ENCODE measurements at regions not wholly inside any gene's neighbourhood (a gene's known extent, or its start where the extent isn't known, plus 50 kb on each side); places are given as distances from the start of the nearest gene placed in this dataset.
"Not testable (repeated sequence)": the region's sequence is repeated elsewhere in the genome, so short reads cannot be mapped to it uniquely, and the experiment has no call there.

- no peak for DNase-seq (ENCODE audit: low read depth)
Observed at GRCh38 chr1:112855152-112855828, 100.7 kb downstream of the SLC16A1 start.

DNA sequence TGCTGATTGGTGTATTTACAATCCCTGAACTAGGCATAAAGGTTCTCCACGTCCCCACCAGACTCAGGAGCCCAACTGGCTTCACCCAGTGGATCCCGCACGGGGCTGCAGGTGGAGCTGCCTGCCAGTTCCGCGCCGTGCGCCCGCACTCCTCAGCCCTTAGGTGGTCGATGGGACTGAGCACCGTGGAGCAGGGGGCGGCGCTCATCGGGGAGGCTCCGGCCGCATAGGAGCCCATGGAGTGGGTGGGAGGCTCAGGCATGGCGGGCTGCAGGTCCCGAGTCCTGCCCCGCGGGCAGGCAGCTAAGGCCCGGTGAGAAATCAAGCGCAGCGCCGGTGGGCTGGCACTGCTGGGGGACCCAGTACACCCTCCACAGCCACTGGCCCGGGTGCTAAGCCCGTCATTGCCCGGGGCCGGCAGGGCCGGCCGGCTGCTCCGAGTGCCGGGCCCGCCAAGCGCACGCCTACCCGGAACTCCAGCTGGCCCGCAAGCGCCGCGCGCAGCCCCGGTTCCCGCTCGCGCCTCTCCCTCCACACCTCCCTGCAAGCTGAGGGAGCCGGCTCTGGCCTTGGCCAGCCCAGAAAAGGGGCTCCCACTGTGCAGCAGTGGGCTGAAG lies 101.5 kb downstream of the SLC16A1 start:
- not testable (repeated sequence) for DNase-seq (ENCODE audit: low read depth)

GRCh38 chr1:112853915-112854314 lies 102.1 kb downstream of the SLC16A1 start:
- not testable (repeated sequence) for DNase-seq (ENCODE audit: low read depth)

DNA sequence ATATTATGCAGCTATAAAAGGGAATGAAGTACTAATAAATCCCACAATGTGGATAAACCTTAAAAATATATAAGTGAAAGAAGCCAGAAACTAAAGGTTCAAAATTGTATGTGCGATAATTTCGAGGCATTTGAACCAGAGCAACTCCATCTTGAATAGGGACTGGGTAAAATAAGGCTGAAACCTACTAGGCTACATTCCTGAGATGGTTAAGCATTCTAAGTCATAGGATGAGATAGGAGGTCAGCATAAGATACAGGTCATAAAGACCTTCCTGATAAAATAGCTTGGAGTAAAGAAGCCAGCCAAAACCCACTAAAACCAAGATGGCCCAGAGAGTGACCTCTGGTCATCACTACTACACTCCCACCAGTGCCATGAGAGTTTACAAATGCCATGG lies 103.1 kb downstream of the SLC16A1 start:
- no peak for DNase-seq (ENCODE audit: low read depth)

DNA sequence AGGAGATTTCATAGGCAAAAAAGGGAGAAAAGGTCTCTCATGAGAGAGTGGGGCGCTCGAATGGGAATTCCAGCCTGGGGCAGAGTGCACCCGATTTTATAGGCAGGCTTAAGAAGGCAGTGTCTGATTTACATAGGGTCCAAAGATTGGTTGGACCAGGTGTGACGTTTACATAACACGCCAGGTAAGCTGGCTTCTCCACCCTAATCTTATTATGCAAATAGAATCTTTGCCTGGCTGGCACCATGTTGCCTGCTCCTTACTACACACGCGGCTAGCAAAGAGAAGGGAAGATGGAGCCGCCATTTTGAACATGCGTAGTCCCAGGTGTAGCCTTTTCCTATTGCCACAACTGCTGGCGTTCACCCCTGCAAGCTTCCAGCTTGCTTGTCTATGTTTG lies 103.7 kb downstream of the SLC16A1 start:
- no peak for DNase-seq (ENCODE audit: low read depth)

DNA sequence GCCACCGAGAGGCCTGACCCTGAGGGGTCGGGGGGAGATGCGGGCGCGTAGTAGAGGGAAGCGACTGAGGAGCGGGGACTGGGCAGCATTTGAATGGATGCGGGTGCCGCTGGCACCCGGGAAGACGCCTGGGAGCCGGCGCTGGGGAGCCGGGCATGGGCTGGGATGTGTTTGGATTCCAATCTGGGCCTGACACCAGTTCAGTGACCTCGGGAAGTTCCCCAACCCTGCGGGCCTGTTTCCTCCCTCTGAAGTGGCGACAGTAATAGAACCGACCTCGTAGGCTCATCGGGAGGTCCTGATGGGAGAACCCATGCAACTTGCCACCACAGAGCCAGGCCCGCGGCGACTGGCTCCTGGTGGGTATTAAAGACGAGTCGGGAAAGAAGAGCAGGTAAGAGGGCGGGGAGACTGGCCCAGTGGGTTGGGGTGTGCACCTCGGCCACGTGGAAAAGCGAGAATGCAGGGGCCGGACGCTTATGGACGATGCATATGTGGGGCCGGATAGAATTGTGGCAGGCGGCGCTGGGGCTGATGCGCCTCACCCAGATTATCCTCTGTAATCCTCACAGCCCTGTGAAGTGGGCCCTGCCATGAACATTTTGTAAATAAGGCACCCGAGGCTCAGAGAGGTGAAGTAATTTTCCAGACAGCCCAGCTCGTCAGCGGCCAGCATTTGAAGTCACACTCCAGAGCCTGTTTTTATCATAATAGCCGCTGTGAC lies 105.8 kb downstream of the SLC16A1 start:
- no peak for DNase-seq (ENCODE audit: low read depth)

DNA sequence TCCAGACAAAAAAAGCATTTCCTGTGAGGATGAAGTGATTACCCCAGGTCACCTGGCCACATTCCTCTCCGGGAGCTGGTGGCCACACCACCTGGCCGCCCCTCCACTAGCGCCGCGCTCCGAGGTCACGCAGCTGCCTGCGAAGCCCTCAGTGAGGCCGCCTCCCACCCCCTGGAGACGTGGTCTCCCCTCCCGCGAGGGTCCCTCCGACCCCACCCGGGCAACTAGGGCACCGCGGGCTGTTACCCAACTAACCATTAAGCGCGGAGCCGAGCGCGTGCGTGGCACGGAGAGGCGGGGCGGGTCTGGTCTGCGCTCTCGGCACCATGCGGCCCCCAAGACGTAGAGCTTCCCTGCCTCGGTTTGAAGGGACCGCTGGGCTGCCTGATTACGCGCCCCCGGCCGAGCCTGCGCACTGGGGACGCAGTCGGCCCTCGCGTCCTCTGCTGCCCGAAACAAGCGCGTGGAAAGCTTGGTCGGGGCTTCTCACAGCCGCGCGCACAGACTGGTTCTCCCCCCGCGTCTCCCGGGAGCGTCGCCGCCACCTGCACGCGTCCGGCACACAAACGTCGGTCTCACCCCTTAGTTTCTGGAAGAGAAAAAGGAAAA lies 106.5 kb downstream of the SLC16A1 start:
- no peak for DNase-seq (ENCODE audit: low read depth)

- no peak for DNase-seq (ENCODE audit: low read depth)
Observed at GRCh38 chr1:112841825-112842224, 114.2 kb downstream of the SLC16A1 start.

- DNase-seq (ENCODE audit: low read depth): no peak
Observed at GRCh38 chr1:112840631-112841624, 115.1 kb downstream of the SLC16A1 start.

- no peak for DNase-seq (ENCODE audit: low read depth)
Observed at GRCh38 chr1:112836642-112837041, 119.4 kb downstream of the SLC16A1 start.

- no peak for DNase-seq (ENCODE audit: low read depth)
Observed at GRCh38 chr1:112833806-112834205, 118.7 kb upstream of the PPM1J start.

DNA sequence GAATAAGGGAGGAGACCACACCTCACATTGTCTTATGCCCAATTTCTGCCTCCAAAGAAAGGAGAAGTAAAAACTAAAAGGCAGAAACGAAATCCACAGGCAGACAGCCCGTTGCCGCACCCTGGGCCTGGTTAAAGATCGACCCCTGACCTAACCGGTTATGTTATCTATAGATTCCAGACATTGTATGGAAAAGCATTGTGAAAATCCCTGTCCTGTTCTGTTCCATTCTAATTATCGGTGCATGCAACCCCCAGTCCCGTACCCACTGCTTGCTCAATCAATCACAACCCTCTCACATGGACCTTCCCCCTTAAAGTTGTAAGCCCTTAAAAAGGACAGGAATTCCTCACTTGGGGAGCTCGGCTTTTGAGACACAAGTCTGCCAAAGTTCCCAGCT lies 117.1 kb upstream of the PPM1J start:
- not testable (repeated sequence) for DNase-seq (ENCODE audit: low read depth)

GRCh38 chr1:112829691-112830090 lies 114.6 kb upstream of the PPM1J start:
- not testable (repeated sequence) for DNase-seq (ENCODE audit: low read depth)

- no peak for DNase-seq (ENCODE audit: low read depth)
Observed at GRCh38 chr1:112828716-112829115, 113.6 kb upstream of the PPM1J start.

GRCh38 chr1:112827391-112827790 lies 112.3 kb upstream of the PPM1J start:
- not testable (repeated sequence) for DNase-seq (ENCODE audit: low read depth)

- DNase-seq (ENCODE audit: low read depth): no peak
Observed at GRCh38 chr1:112826217-112826944, 111.2 kb upstream of the PPM1J start.

DNA sequence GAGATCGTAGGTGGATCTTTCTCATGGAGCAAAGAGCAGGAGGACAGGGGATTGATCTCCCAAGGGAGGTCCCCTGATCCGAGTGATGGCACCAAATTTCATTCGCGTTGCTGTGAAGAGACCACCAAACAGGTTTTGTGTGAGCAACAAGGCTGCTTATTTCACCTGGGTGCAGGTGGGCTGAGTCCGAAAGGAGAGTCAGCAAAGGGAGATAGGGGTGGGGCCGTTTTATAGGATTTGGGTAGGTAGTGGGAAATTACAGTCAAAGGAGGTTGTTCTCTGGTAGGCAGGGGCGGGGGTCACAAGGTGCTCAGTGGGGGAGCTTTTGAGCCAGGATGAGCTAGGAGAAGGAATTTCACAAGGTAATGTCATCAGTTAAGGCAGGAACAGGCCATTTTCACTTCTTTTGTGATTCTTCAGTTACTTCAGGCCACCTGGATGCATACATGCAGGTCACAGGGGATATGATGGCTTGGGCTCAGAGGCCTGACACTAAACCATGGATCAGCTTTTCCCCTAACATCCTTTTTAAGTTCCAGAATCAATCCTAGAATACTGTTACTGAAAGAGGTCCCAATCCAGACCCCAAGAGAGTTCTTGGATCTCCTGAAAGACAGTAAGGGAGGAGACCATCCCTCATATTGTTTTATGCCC lies 110.6 kb upstream of the PPM1J start:
- not testable (repeated sequence) for DNase-seq (ENCODE audit: low read depth)

DNA sequence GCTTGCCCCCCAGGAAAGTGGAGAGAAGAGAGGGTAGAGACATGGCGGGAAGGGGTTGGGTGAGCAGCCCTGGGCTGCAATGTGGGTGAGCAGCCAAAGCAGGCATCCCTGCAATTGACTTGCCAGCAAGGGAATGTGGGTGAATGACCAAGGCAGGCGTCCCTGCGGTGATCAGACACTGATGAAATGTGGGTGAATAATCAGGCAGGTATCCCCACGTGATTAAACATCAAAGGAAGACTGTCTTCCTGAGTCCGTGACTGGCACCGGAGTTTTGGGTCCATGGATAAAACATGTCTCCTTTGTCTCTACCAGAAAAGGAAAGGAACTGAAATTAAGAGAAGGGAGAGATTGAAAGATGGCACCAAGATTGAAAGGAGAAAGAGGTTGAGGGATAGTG lies 109.9 kb upstream of the PPM1J start:
- not testable (repeated sequence) for DNase-seq (ENCODE audit: low read depth)

GRCh38 chr1:112821307-112822063 lies 106.4 kb upstream of the PPM1J start:
- not testable (repeated sequence) for DNase-seq (ENCODE audit: low read depth)

All from stromal cell of bone marrow (primary cell).